Left lobe of liver (tissue), 2 donors: ENCODE measurements at regions not wholly inside any gene's neighbourhood (a gene's known extent, or its start where the extent isn't known, plus 50 kb on each side); places are given as distances from the start of the nearest gene placed in this dataset.
A peak's percentile ranks its signal among the peaks of the same experiment; 100 is the strongest.
"Not testable (repeated sequence)": the region's sequence is repeated elsewhere in the genome, so short reads cannot be mapped to it uniquely, and the experiment has no call there.

ENCODE experiments used
- ATAC-seq: fragments of 200-7000 bp; cut with Tn5 transposase; one replicate; pipeline ENCODE4 v1.9.1; 2020; ENCODE audit warnings: mild to moderate bottlenecking, moderate library complexity
- DNase-seq: peaks from one replicate; pipeline ENCODE4 v3.0.0-alpha.2; 2020; ENCODE audit warnings: low spot score
- donor health status: DM: no; HTN: no; CAD: no; lungs with moderate emphysema.
- donor health status: DM: no; HTN: yes; CAD: no.

GRCh38 chr1:74818241-74818640, 85.3 kb downstream of the TYW3 start:
- no peak for ATAC-seq

DNA sequence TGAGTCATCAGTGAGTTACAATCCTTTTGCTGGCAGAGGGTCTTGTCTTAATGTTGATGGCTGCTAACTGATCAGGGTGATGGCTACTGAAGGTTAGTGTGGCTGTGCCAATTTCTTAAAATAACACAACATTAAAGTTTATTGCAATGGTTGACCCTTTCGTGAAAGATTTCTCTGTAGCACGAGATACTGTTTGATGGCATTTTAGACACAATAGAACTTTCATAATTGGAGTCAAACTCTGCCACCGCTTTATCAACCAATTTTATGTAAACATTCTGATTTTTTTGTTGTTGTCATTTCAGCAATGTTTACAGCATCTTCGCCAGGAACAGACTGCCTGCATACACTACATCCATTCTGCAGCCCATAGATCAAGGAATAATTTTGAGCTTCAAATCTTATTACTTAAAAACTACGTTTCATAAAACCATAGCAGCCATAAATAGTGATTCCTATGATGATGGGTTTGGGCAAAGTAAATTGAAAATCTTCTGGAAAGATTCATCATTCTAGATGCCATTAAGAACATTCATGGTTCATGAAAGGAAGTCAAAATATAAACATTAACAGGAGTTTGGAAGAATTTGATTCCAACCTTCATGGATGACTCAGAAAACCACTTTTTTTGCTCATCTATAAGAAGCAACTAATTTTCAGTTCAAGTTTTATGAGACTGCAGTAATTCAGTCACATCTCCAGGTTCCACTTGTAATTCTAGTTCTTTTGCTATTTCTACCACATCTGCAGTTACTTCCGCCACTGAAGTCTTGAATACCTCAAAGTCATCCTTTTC, 85.9 kb downstream of the TYW3 start:
- DNase-seq (no peak), ATAC-seq (no peak)

More at GRCh38 chr1:74818241-74818640, 85.3 kb downstream of the TYW3 start:
- DNase-seq: no peak

DNA sequence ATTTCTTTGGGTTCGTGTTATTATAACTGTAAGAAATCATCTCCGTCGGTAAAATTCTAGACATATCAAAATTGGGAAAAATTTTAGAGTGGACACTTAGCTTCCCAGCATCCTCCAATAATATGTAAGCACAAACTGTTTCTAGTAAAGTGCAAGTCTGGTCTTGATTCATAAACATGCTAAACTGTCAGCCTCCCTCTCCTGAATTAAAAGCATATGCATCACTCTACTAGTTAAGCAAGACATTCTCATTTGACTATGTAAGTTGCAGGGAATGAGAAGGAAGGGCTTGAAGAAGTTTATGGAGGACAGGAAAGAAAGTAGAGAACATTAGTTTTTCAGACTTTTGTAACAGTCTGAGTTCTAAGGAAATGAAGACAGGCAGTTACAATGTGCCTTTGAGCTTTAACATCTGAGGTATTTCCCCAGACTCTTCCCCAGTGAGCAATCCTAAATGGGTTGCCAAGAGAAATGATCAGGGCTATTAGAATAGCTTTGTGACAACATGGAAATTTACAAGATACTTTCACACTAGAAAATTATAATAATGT, 90.0 kb downstream of the TYW3 start:
- no peak for ATAC-seq
- DNase-seq: no peak

- DNase-seq (no peak), ATAC-seq (no peak)
These were observed 91.7 kb downstream of the TYW3 start for GRCh38 chr1:74824497-74825107.

- DNase-seq (no peak), ATAC-seq (no peak)
These were observed 97.8 kb downstream of the TYW3 start for GRCh38 chr1:74830766-74831165.

GRCh38 chr1:74834261-74834660, 101.3 kb downstream of the TYW3 start:
- DNase-seq (no peak), ATAC-seq (no peak)

GRCh38 chr1:74835051-74835450, 102.1 kb downstream of the TYW3 start:
- DNase-seq (no peak), ATAC-seq (no peak)

DNA sequence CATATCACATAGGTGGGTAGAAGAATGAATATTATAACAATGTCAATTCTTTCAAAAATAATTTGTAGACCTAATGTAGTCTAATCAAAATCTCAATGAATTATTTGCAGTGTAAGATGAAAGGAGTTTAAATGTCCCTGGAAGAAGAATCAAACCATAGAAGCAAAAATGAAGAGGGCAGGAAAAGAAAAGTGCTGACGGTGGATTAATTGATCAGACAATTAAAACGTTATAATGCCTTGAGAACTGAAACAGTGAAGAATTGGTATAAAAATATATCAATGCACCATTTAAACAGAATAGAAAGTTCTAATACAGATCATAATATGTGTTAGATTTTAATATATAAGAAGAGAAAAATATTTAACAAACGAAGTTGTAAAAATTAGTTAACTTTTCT, 109.8 kb downstream of the TYW3 start:
- ATAC-seq: no peak

DNA sequence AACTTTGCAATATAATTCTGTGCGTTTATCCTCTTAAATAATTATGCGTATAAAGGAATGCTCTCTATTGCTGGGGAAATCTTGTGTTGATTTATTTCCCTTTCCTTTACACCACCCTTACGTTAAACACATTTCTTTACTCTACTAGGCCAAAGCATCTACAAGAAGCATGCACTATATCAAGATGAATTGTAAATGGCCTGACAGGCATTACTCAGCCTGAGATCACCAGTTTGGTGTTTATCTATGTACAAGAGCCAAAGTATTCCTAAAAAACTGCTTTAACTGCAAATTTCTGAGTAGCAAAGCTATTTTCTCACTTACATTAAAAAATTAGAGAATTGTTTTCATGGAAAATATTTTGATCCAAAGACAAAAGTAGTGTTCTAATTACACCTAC, 114.8 kb downstream of the TYW3 start:
- no peak for ATAC-seq
- no peak for DNase-seq

More for the DNA sequence above, 109.8 kb downstream of the TYW3 start:
- DNase-seq: no peak

- ATAC-seq (no peak), DNase-seq (no peak)
These were observed 120.8 kb downstream of the TYW3 start for GRCh38 chr1:74853756-74854155.

- DNase-seq (no peak), ATAC-seq (no peak)
These were observed 123.2 kb downstream of the TYW3 start for GRCh38 chr1:74856174-74856573.

GRCh38 chr1:74857676-74858075, 124.7 kb downstream of the TYW3 start:
- ATAC-seq (no peak), DNase-seq (no peak)

DNA sequence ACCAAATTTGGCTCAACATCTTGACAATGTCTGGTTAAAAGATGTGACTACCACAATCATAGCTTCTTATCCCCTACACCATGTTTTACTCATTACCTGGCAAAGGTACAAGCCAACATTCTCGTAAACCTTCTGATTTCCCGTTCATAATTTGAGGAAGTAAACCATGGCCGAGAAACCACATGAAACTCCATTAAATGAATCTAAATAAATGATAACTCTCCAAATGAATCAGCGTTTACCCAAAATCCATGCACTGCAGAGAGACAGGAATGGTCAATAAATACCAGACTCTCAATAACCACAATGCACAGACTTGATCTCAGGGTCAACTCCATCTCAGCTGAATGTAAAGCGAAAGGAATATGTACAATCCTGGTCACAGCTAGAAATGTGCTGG, 125.2 kb downstream of the TYW3 start:
- no peak for ATAC-seq

GRCh38 chr1:74861867-74862266, 128.9 kb downstream of the TYW3 start:
- ATAC-seq: no peak
- DNase-seq: no peak

More for the DNA sequence above, 125.2 kb downstream of the TYW3 start:
- DNase-seq: no peak

GRCh38 chr1:74869702-74870101, 136.8 kb downstream of the TYW3 start:
- ATAC-seq: no peak
- no peak for DNase-seq

DNA sequence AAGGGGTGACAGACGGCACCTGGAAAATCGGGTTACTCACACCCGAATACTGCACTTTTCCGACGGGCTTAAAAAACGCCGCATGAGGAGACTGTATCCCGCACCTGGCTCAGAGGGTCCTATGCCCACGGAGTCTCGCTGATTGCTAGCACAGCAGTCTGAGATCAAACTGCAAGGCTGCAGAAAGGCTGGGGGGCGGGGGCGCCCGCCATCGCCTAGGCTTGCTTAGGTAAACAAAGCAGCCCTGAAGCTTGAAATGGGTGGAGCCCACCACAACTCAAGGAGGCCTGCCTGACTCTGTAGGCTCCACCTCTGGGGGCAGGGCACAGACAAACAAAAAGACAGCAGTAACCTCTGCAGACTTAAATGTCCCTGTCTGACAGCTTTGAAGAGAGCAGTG, 144.4 kb downstream of the TYW3 start:
- ATAC-seq, DNase-seq: not testable (repeated sequence)

DNA sequence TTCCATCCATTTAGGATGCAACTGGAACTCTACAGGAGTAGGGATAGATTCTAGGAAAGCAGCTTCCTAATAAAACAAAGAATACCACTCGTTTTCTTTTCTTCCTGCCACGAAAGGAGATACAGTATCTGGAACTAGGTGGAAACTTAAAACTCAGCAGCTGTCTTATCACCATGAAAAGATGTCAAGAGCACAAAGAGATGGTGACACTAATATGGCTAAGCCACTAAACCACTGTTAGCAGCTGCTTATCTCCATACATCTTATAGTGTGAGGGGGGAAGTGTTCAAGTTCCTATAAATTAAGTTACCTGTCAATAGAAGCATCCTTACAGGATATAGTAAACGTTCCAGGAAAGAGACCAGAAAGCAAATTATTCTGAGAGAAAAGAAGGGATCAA, 162.5 kb downstream of the TYW3 start:
- ATAC-seq (no peak), DNase-seq (no peak)

- DNase-seq: no peak
- ATAC-seq: peak; percentile 60
These were observed 175.2 kb downstream of the TYW3 start for GRCh38 chr1:74908131-74908530.

GRCh38 chr1:74908797-74909196, 175.8 kb downstream of the TYW3 start:
- ATAC-seq (no peak), DNase-seq (no peak)

DNA sequence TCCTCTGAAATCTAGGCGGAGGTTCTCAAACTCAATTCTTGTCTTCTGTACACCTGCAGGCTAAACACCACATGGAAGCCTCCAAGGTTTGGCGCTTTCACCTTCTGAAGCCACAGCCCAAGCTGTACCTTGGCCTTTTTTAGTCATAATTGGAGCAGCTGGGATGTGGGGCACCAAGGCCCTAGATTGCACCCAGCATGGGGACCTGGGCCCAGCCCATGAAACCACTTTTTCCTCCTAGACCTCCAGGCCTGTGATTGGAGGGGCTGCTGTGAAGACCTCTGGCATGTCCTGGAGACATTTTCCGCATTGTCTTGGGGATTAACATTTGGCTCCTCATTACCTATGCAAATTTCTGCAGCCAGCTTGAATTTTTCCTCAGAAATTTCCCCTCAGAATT, 181.0 kb downstream of the TYW3 start:
- ATAC-seq: no peak
- no peak for DNase-seq

DNA sequence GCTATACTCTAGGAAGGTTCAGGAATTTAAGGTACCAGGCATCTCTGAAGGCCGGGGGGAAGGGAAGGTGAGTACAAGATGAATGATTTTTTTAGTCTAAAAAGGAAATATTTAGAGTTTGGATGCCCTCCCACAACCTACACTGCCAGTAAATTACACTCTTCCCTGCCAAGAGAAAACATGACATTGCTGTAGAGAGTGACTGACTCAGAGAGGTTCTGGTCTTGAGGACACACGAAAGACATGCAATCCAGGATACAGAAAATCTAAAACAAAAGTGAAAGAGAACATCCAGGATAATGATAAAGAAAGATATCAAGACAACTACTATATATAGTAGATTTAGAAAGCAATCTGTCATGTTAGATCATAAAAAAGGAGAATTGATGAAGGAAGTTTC, 200.5 kb downstream of the TYW3 start:
- ATAC-seq (no peak), DNase-seq (no peak)

DNA sequence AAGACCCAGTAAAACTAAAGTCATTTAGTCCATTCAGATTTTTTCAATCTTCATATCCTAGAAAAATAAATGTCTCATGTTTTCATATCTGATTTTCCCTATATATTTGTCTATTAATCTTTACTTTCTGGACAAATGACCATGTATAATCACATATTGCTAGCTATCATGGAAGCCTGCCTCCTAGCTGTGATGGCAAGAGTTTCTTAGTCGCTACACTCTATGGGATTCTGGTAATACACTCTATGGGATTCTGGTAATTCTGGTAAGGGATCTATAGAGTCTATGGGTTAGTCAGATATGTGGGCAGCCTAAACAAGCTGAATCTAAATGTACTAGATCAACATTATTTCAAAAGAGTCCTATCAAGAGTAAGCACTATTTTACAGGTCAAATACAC, 198.7 kb upstream of the LHX8 start:
- ATAC-seq (no peak), DNase-seq (no peak)
